ENCODE measurements at regions not wholly inside any gene's neighbourhood (a gene's known extent, or its start where the extent isn't known, plus 50 kb on each side); places are given as distances from the start of the nearest gene placed in this dataset.
A peak's percentile ranks its signal among the peaks of the same experiment; 100 is the strongest.

- TF ChIP-seq SMARCC2 (IDR thresholded peaks at IDR 0.05; ENCODE audit: low read depth) (no peak), MCM7 (IDR thresholded peaks at IDR 0.05) (no peak), ZNF143 (CRISPR knock-in tag; IDR thresholded peaks at IDR 0.05) (no peak), PTTG1 (tag; IDR thresholded peaks at IDR 0.05; ENCODE audit: low read depth) (peak; percentile 56; the same call in 1 of the 2 replicates), PATZ1 (CRISPR knock-in tag; IDR thresholded peaks at IDR 0.05; ENCODE audit: borderline replicate concordance) (no peak), FOXJ2 (tag; IDR thresholded peaks at IDR 0.05) (no peak), RBM22 (IDR thresholded peaks at IDR 0.05; ENCODE audit: low read depth, low read length, poor library complexity, severe bottlenecking) (no peak), ELF1 (tag; IDR thresholded peaks at IDR 0.05) (no peak), FOSL1 (tag; conservative IDR thresholded peaks at IDR 0.05) (no peak), ZNF75A (CRISPR knock-in tag; IDR thresholded peaks at IDR 0.05) (no peak), MEIS2 (IDR thresholded peaks at IDR 0.05; ENCODE audit: partially characterized antibody) (peak; percentile 64), STAT5A (IDR thresholded peaks at IDR 0.05; ENCODE audit: borderline replicate concordance, low read length) (no peak), TRIM28 (IDR thresholded peaks at IDR 0.05) (no peak), HCFC1 (IDR thresholded peaks at IDR 0.05; ENCODE audit: low read depth, low read length) (0 out of 2 replicates have a peak, but pooled peaks have one; percentile 18), COPS2 (conservative IDR thresholded peaks at IDR 0.05) (no peak), USF2 (CRISPR knock-in tag; IDR thresholded peaks at IDR 0.05) (no peak), RBBP5 (IDR thresholded peaks at IDR 0.05; ENCODE audit: borderline replicate concordance, insufficient read depth, low read length, poor library complexity, severe bottlenecking) (no peak), MITF (IDR thresholded peaks at IDR 0.05) (no peak), EHMT2 (IDR thresholded peaks at IDR 0.05) (peak; percentile 99), ZNF764 (CRISPR knock-in tag; IDR thresholded peaks at IDR 0.05; ENCODE audit: low read depth) (no peak), ZSCAN29 (IDR thresholded peaks at IDR 0.05) (no peak), ARID3B (CRISPR knock-in tag; IDR thresholded peaks at IDR 0.05; ENCODE audit: borderline replicate concordance) (no peak), ATF3 (IDR thresholded peaks at IDR 0.05) (peak; percentile 91), ATF3 (CRISPR knock-in tag; conservative IDR thresholded peaks at IDR 0.05) (no peak)
Observed at GRCh38 chr1:112172294-112172882, 182.9 kb upstream of the KCND3 start (continued).

Measured in K562 (cell line).